Esophagus muscularis mucosa (tissue), 4 donors: ENCODE measurements at regions not wholly inside any gene's neighbourhood (a gene's known extent, or its start where the extent isn't known, plus 50 kb on each side); places are given as distances from the start of the nearest gene placed in this dataset.

Experiments used
- DNase-seq: peaks from one replicate; pipeline ENCODE4 v3.0.0-alpha.2; 2017; ENCODE audit errors: extremely low spot score
- H3K27ac ChIP-seq, 4 donors: fragments of 200-600 bp; sonication (generic); replicated peaks in 1 of 4; 1 replicate in 3 of 4; 2 replicates in 1 of 4; pipeline ENCODE4 v1.5.1; 2016 to 2019; ENCODE audit warnings: mild to moderate bottlenecking in 1 of 4
- H3K27me3 ChIP-seq, 4 donors: fragments of 200-600 bp; sonication (generic); one replicate each; pipeline versions ENCODE4 v1.5.1 to v1.6.0; 2016 to 2019
- H3K36me3 ChIP-seq, 4 donors: fragments of 200-600 bp; sonication (generic); one replicate each; pipeline ENCODE4 v1.5.1; 2016 to 2019
- H3K4me1 ChIP-seq, 4 donors: fragments of 200-600 bp; sonication (generic); one replicate each; pipeline ENCODE4 v1.5.1; 2016 to 2019
- H3K4me3 ChIP-seq, 4 donors: fragments of 200-600 bp; sonication (generic); 1 replicate in 2 of 4; 2 replicates in 2 of 4; pipeline ENCODE4 v1.5.1; 2016 to 2019; ENCODE audit warnings: mild to moderate bottlenecking in 4 of 4, moderate library complexity in 1 of 4
- H3K9me3 ChIP-seq, 4 donors: fragments of 200-600 bp; sonication (generic); 1 replicate in 3 of 4; 2 replicates in 1 of 4; pipeline ENCODE4 v1.5.1; 2016 to 2019
- EP300 ChIP-seq: sonication (generic); formaldehyde crosslinking; IDR thresholded peaks from one replicate; pipeline ENCODE4 v1.6.1; 2017; ENCODE audit warnings: antibody characterized with exemption
- POLR2A ChIP-seq: fragments of 450-650 bp; IDR thresholded peaks from one replicate; pipeline ENCODE4 v1.6.1; 2017; ENCODE audit warnings: antibody characterized with exemption, moderate library complexity, mild to moderate bottlenecking, low read depth
- POLR2AphosphoS5 ChIP-seq, 2 donors: sonication (generic); formaldehyde crosslinking; IDR thresholded peaks; one replicate each; pipeline ENCODE4 v1.6.1; 2017; ENCODE audit warnings: antibody characterized with exemption in 2 of 2
- WGBS: methylation state at CpG from one replicate; pipeline ENCODE4 v1.1.5; 2018; 5-methylcytosine and 5-hydroxymethylcytosine counted together
- intact Hi-C: fragments of 100-400 bp; cut with DNase I; formaldehyde crosslinking; loops from one replicate; pipeline ENCODE4 v1.15.1; 2023
- TF ChIP-seq, protein P1 (sequence below), 3 experiments: fragments of 200-600 bp in 2 of 3; fragments of 450-650 bp in 1 of 3; sonication (generic) in 2 of 3; IDR thresholded peaks; one replicate each; pipeline ENCODE4 v1.5.1; 2017 to 2019; ENCODE audit warnings: antibody characterized with exemption in 3 of 3, mild to moderate bottlenecking in 2 of 3, moderate library complexity in 1 of 3

- Histone ChIP-seq H3K27ac (no peak overlapping the region), H3K4me3 (no peak overlapping the region), H3K9me3 (no peaks in the 10 kb centered on the region), H3K36me3 (no peaks in the 10 kb centered on the region), H3K4me1 (no peaks in the 10 kb centered on the region), H3K27me3 (no peaks in the 10 kb centered on the region)
- TF ChIP-seq POLR2AphosphoS5 (IDR thresholded peaks at IDR 0.05) (no peak), EP300 (no peak), POLR2A (no peak)
- TF ChIP-seq, protein P1, sequence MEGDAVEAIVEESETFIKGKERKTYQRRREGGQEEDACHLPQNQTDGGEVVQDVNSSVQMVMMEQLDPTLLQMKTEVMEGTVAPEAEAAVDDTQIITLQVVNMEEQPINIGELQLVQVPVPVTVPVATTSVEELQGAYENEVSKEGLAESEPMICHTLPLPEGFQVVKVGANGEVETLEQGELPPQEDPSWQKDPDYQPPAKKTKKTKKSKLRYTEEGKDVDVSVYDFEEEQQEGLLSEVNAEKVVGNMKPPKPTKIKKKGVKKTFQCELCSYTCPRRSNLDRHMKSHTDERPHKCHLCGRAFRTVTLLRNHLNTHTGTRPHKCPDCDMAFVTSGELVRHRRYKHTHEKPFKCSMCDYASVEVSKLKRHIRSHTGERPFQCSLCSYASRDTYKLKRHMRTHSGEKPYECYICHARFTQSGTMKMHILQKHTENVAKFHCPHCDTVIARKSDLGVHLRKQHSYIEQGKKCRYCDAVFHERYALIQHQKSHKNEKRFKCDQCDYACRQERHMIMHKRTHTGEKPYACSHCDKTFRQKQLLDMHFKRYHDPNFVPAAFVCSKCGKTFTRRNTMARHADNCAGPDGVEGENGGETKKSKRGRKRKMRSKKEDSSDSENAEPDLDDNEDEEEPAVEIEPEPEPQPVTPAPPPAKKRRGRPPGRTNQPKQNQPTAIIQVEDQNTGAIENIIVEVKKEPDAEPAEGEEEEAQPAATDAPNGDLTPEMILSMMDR (IDR thresholded peaks at IDR 0.05) = no peak
- DNase-seq = no peak
- intact Hi-C loops = no loop called here
- 86% methylated on average over 1 of the region's 1 CpG for WGBS
These were observed 67.9 kb upstream of the C3orf80 start for GRCh38 chr3:160157321-160157720.

GRCh38 chr3:160159341-160159740 lies 65.9 kb upstream of the C3orf80 start:
- Histone ChIP-seq H3K27ac (no peak overlapping the region), H3K36me3 (no peaks in the 10 kb centered on the region), H3K4me3 (no peak overlapping the region), H3K9me3 (no peaks in the 10 kb centered on the region), H3K27me3 (no peaks in the 10 kb centered on the region), H3K4me1 (no peaks in the 10 kb centered on the region)
- TF ChIP-seq POLR2AphosphoS5 (IDR thresholded peaks at IDR 0.05) (no peak), POLR2A (no peak), EP300 (no peak)
- TF ChIP-seq, protein P1 (IDR thresholded peaks at IDR 0.05) = no peak
- intact Hi-C loops = no loop called here
- DNase-seq = no peak
- 89% methylated on average over 2 of the region's 2 CpGs for WGBS

DNA sequence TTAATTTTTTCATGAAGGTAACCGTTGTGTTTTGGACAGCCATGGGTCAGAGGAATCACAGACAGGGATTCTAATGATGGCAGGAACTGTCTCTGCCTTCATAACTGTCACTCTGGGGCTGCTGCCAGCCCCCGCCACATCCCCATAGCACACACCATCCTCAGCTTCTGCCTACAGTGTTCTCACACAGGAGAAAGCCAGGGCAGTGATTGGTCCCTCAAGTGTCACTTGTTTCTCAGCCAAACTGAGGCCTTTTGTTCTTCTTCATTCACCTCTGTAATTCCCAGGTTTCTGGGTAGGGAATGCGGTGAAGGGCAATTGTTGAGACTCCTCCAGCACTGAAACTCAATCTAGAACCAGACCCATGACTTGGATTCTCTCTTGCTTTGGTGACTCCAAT lies 65.4 kb upstream of the C3orf80 start:
- intact Hi-C loops = loop anchor here (10.0 kb wide), 1 partner anchor 255 kb away; no protein-coding TSS in a partner anchor
- Histone ChIP-seq H3K9me3 (no peaks in the 10 kb centered on the region), H3K27me3 (no peaks in the 10 kb centered on the region), H3K4me3 (no peak overlapping the region), H3K36me3 (no peaks in the 10 kb centered on the region), H3K27ac (no peak overlapping the region), H3K4me1 (no peaks in the 10 kb centered on the region)
- DNase-seq = no peak
- 85% methylated on average over 3 of the region's 3 CpGs for WGBS
- TF ChIP-seq POLR2A = no peak
- TF ChIP-seq, protein P1 (IDR thresholded peaks at IDR 0.05) = no peak
- TF ChIP-seq POLR2AphosphoS5 (IDR thresholded peaks at IDR 0.05) = no peak
- TF ChIP-seq EP300 = no peak

DNA sequence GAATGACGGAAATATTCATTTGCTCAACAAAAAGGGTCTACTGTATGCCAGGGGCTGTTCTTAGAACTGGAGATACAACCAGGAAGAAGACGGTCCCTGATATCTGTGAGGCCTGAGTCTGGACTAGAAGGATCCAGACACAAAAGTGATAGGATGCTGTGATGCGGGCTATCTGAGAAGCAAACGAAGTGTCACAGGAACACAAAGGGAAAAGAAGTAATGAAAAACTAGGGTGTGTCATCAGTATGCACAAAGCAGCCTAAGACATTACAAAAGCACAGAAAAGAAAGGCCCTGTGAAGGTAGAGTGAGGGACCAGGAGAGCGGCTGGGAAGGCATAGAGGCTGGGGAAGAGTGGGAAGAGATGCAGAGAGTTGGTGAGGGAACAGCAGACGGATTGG lies 63.3 kb upstream of the C3orf80 start:
- no peaks in the 10 kb centered on the region for H3K4me1 ChIP-seq
- no peak overlapping the region for H3K27ac ChIP-seq
- no peaks in the 10 kb centered on the region for H3K27me3 ChIP-seq
- H3K9me3 ChIP-seq = no peaks in the 10 kb centered on the region
- 91% methylated on average over 6 of the region's 6 CpGs for WGBS
- intact Hi-C loops = loop anchor here (10.0 kb wide), 1 partner anchor 253 kb away; no protein-coding TSS in a partner anchor
- DNase-seq = no peak
- H3K4me3 ChIP-seq = no peak overlapping the region
- H3K36me3 ChIP-seq = no peaks in the 10 kb centered on the region
- TF ChIP-seq, protein P1 (IDR thresholded peaks at IDR 0.05) = no peak
- TF ChIP-seq POLR2A = no peak
- no peak for TF ChIP-seq POLR2AphosphoS5 (IDR thresholded peaks at IDR 0.05)
- TF ChIP-seq EP300 = no peak

- TF ChIP-seq POLR2AphosphoS5 (IDR thresholded peaks at IDR 0.05) (no peak), EP300 (no peak), POLR2A (no peak)
- TF ChIP-seq, protein P1 (IDR thresholded peaks at IDR 0.05) = no peak
- peak; percentile 77 for DNase-seq
- Histone ChIP-seq H3K27me3 (no peaks in the 10 kb centered on the region), H3K9me3 (no peaks in the 10 kb centered on the region), H3K36me3 (no peaks in the 10 kb centered on the region), H3K27ac (no peak overlapping the region), H3K4me3 (no peak overlapping the region), H3K4me1 (no peaks in the 10 kb centered on the region)
- 67% methylated on average over 5 of the region's 5 CpGs for whole genome bisulfite sequencing
- intact Hi-C loops = loop anchor here (10.0 kb wide), 1 partner anchor 252 kb away; no protein-coding TSS in a partner anchor
These were observed 62.8 kb upstream of the C3orf80 start for GRCh38 chr3:160162440-160162839.
